Mesenchymal stem cell (in vitro differentiated cells and primary cell): ENCODE measurements at regions not wholly inside any gene's neighbourhood (a gene's known extent, or its start where the extent isn't known, plus 50 kb on each side); places are given as distances from the start of the nearest gene placed in this dataset.

ENCODE experiments used
- DNase-seq: peaks from one replicate; pipeline ENCODE4 v3.0.0-alpha.2; 2013
- H2AFZ ChIP-seq: one replicate; pipeline ENCODE4 v1.6.1; 2013; ENCODE audit warnings: low read depth, mild to moderate bottlenecking, control low read depth, inconsistent platforms, low read length, moderate library complexity
- H2AK5ac ChIP-seq: 2 replicates; pipeline ENCODE4 v1.6.1; 2013; ENCODE audit warnings: low read length, moderate library complexity, mild to moderate bottlenecking, inconsistent platforms; ENCODE audit not compliant: severe bottlenecking
- H2BK120ac ChIP-seq: one replicate; pipeline ENCODE4 v1.6.1; 2013; ENCODE audit warnings: low read depth, mild to moderate bottlenecking, inconsistent platforms, low read length, moderate library complexity
- H2BK12ac ChIP-seq, 2 experiments: one replicate each; pipeline ENCODE4 v1.6.1; 2013; ENCODE audit warnings: inconsistent platforms in 2 of 2, low read length in 2 of 2, mild to moderate bottlenecking in 2 of 2, moderate library complexity in 2 of 2, control low read depth in 1 of 2
- H2BK15ac ChIP-seq: one replicate; pipeline ENCODE4 v1.6.1; 2013; ENCODE audit warnings: mild to moderate bottlenecking, low read depth, inconsistent platforms; ENCODE audit not compliant: poor library complexity, severe bottlenecking
- H2BK5ac ChIP-seq: 2 replicates; pipeline ENCODE4 v1.6.1; 2013; ENCODE audit warnings: low read depth, mild to moderate bottlenecking, low read length, control low read depth, inconsistent platforms; ENCODE audit not compliant: poor library complexity, severe bottlenecking
- H3K14ac ChIP-seq, 2 experiments: one replicate each; pipeline ENCODE4 v1.6.1; 2013; ENCODE audit warnings: inconsistent platforms in 2 of 2, low read length in 2 of 2, control low read depth in 1 of 2, mild to moderate bottlenecking in 1 of 2, moderate library complexity in 1 of 2
- H3K18ac ChIP-seq, 2 experiments: one replicate each; pipeline ENCODE4 v1.6.1; 2013; ENCODE audit warnings: inconsistent platforms in 2 of 2, low read length in 2 of 2, control low read depth in 1 of 2, low read depth in 1 of 2, mild to moderate bottlenecking in 1 of 2
- H3K23ac ChIP-seq, 2 experiments: one replicate each; pipeline ENCODE4 v1.6.1; 2013; ENCODE audit warnings: inconsistent platforms in 2 of 2, low read length in 2 of 2, mild to moderate bottlenecking in 2 of 2, moderate library complexity in 2 of 2, control low read depth in 1 of 2
- H3K27ac ChIP-seq: 2 replicates; pipeline ENCODE4 v1.5.1; 2013; ENCODE audit warnings: mild to moderate bottlenecking, moderate library complexity, low read length, control low read depth, inconsistent platforms; ENCODE audit not compliant: poor library complexity, severe bottlenecking
- H3K27me3 ChIP-seq, 2 experiments: 2 replicates each; pipeline versions ENCODE4 v1.6.1 to v1.7.0; 2013; ENCODE audit warnings: low read length in 2 of 2, mild to moderate bottlenecking in 2 of 2, moderate library complexity in 2 of 2, control low read depth in 1 of 2, inconsistent platforms in 1 of 2; ENCODE audit not compliant: control insufficient read depth in 1 of 2, insufficient read depth in 1 of 2
- H3K36me3 ChIP-seq, 2 experiments: 2 replicates each; pipeline versions ENCODE4 v1.6.1 to v1.7.0; 2013; ENCODE audit warnings: low read length in 2 of 2, control low read depth in 1 of 2, inconsistent platforms in 1 of 2, low read depth in 1 of 2, mild to moderate bottlenecking in 1 of 2; ENCODE audit not compliant: insufficient read depth in 2 of 2, control insufficient read depth in 1 of 2
- H3K4ac ChIP-seq, 2 experiments: one replicate each; pipeline ENCODE4 v1.6.1; 2013; ENCODE audit warnings: inconsistent platforms in 2 of 2, low read length in 2 of 2, mild to moderate bottlenecking in 2 of 2, moderate library complexity in 2 of 2, control low read depth in 1 of 2, low read depth in 1 of 2
- H3K4me1 ChIP-seq: 2 replicates; pipeline ENCODE4 v1.6.1; 2013; ENCODE audit warnings: low read depth, low read length, control low read depth; ENCODE audit not compliant: control insufficient read depth, insufficient read depth
- H3K4me2 ChIP-seq: 2 replicates; pipeline ENCODE4 v1.6.1; 2013; ENCODE audit warnings: low read length, mild to moderate bottlenecking, inconsistent platforms; ENCODE audit not compliant: poor library complexity, severe bottlenecking
- H3K4me3 ChIP-seq, 2 experiments: 2 replicates each; pipeline versions ENCODE4 v1.5.1 to v1.7.0; 2013; ENCODE audit warnings: low read length in 2 of 2, mild to moderate bottlenecking in 2 of 2, control low read depth in 1 of 2, low read depth in 1 of 2; ENCODE audit not compliant: insufficient read depth in 1 of 2
- H3K79me1 ChIP-seq: replicated peaks from 2 replicates; pipeline ENCODE4 v1.6.1; 2013; ENCODE audit warnings: mild to moderate bottlenecking, control low read depth, low read length, inconsistent platforms; ENCODE audit not compliant: poor library complexity, severe bottlenecking
- H3K9ac ChIP-seq: 2 replicates; pipeline ENCODE4 v1.7.0; 2013; ENCODE audit warnings: mild to moderate bottlenecking, low read length, moderate library complexity
- H3K9me3 ChIP-seq: 2 replicates; pipeline ENCODE4 v1.7.0; 2013; ENCODE audit warnings: mild to moderate bottlenecking, low read length; ENCODE audit not compliant: control insufficient read depth
- H4K8ac ChIP-seq: one replicate; pipeline ENCODE4 v1.6.1; 2013; ENCODE audit warnings: inconsistent platforms, mild to moderate bottlenecking, low read length, moderate library complexity
- H4K91ac ChIP-seq: one replicate; pipeline ENCODE4 v1.6.1; 2013; ENCODE audit warnings: mild to moderate bottlenecking, low read length, inconsistent platforms
- WGBS: methylation state at CpG from one replicate; pipeline ENCODE4 v1.1.7; 2013; ENCODE audit warnings: mixed read lengths; 5-methylcytosine and 5-hydroxymethylcytosine counted together

GRCh38 chr22:49427941-49428340 lies 399.7 kb downstream of the BRD1 start:
- DNase-seq, result no peak
- H3K27ac ChIP-seq, result no peak overlapping the region
- H3K36me3 ChIP-seq, result no peaks in the 10 kb centered on the region
- H3K4ac ChIP-seq, result no peak overlapping the region
- H2BK12ac ChIP-seq, result no peak overlapping the region
- WGBS, result 93% methylated on average over 6 of the region's 8 CpGs
- no peaks in the 10 kb centered on the region for H3K27me3 ChIP-seq
- H3K79me1 ChIP-seq, result no peaks in the 10 kb centered on the region
- no peak overlapping the region for H3K4me2 ChIP-seq
- no peak overlapping the region for H3K14ac ChIP-seq
- H2BK15ac ChIP-seq, result no peak overlapping the region
- H3K4me1 ChIP-seq, result no peaks in the 10 kb centered on the region
- no peak overlapping the region for H4K8ac ChIP-seq
- no peak overlapping the region for H2AFZ ChIP-seq
- no peak overlapping the region for H4K91ac ChIP-seq
- no peak overlapping the region for H3K9ac ChIP-seq
- no peak overlapping the region for H3K4me3 ChIP-seq
- H3K18ac ChIP-seq, result no peak overlapping the region
- no peak overlapping the region for H2BK5ac ChIP-seq
- H3K9me3 ChIP-seq, result no peaks in the 10 kb centered on the region
- H2BK120ac ChIP-seq, result no peak overlapping the region
- no peak overlapping the region for H2AK5ac ChIP-seq
- H3K23ac ChIP-seq, result no peak overlapping the region

GRCh38 chr22:49427341-49427740 lies 400.3 kb downstream of the BRD1 start:
- Histone ChIP-seq H2BK120ac (no peak overlapping the region), H2BK12ac (no peak overlapping the region), H3K4me1 (no peaks in the 10 kb centered on the region), H3K4me3 (no peak overlapping the region), H3K23ac (no peak overlapping the region), H3K36me3 (no peaks in the 10 kb centered on the region), H3K27ac (no peak overlapping the region), H3K4ac (no peak overlapping the region), H3K18ac (no peak overlapping the region), H3K27me3 (no peaks in the 10 kb centered on the region), H2AK5ac (no peak overlapping the region), H2BK15ac (no peak overlapping the region), H4K91ac (no peak overlapping the region), H3K9ac (no peak overlapping the region), H2BK5ac (no peak overlapping the region), H2AFZ (no peak overlapping the region), H3K14ac (no peak overlapping the region), H3K79me1 (no peaks in the 10 kb centered on the region), H4K8ac (no peak overlapping the region), H3K9me3 (peaks cover 4% of the 10 kb centered on the region), H3K4me2 (no peak overlapping the region)
- 71% methylated on average over 5 of the region's 5 CpGs for WGBS
- DNase-seq, result no peak

DNA sequence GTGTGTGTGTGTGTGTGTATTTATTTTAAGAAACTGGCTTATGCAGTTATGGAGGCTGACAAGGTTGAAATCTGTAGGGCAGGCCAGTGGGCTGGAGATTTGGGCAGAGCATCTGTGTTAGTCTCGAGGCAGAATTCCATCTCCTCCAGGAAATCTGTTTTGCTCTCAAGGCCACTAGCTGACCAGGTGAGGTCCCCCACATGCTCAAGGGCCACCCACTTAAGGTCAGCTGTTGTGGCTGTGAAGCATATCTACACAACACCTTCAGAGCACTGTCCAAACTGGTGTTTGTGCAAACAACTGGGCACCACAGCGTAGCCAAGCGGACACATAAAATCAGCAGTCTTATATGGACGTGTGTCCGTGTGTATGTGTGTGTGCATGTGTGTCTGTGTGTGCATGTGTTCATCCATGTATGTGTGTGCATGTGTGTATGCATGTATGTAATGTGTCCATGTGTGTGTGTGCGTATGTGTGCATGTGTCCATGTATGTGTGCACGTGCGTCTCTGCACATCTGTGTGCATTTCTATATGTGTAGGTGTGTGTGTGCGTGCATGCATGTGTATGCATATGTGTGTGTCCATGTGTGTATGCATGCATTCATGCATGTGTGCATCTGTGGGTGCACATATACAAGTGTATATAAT lies 400.9 kb downstream of the BRD1 start:
- Histone ChIP-seq H4K91ac (no peak overlapping the region), H2AK5ac (no peak overlapping the region), H2BK15ac (no peak overlapping the region), H2BK5ac (no peak overlapping the region), H3K9ac (no peak overlapping the region), H2AFZ (no peak overlapping the region), H3K23ac (no peak overlapping the region), H3K79me1 (no peaks in the 10 kb centered on the region), H2BK12ac (no peak overlapping the region), H3K4me3 (no peak overlapping the region), H3K27me3 (no peaks in the 10 kb centered on the region), H3K14ac (no peak overlapping the region), H3K9me3 (peaks cover 4% of the 10 kb centered on the region), H3K18ac (no peak overlapping the region), H3K4me1 (no peaks in the 10 kb centered on the region), H2BK120ac (no peak overlapping the region), H3K4ac (no peak overlapping the region), H3K4me2 (no peak overlapping the region), H4K8ac (no peak overlapping the region), H3K36me3 (no peaks in the 10 kb centered on the region), H3K27ac (no peak overlapping the region)
- WGBS, result 85% methylated on average over 9 of the region's 9 CpGs
- DNase-seq, result no peak

GRCh38 chr22:49426098-49426497 lies 401.6 kb downstream of the BRD1 start:
- no peak overlapping the region for H3K4me3 ChIP-seq
- H2BK15ac ChIP-seq, result no peak overlapping the region
- H3K36me3 ChIP-seq, result no peaks in the 10 kb centered on the region
- H3K4ac ChIP-seq, result no peak overlapping the region
- DNase-seq, result no peak
- H3K27ac ChIP-seq, result no peak overlapping the region
- no peak overlapping the region for H2AFZ ChIP-seq
- H3K9me3 ChIP-seq, result peaks cover 7% of the 10 kb centered on the region
- no peak overlapping the region for H4K8ac ChIP-seq
- H3K4me1 ChIP-seq, result no peaks in the 10 kb centered on the region
- H3K18ac ChIP-seq, result no peak overlapping the region
- H2BK5ac ChIP-seq, result no peak overlapping the region
- no peak overlapping the region for H2BK12ac ChIP-seq
- H3K27me3 ChIP-seq, result no peaks in the 10 kb centered on the region
- no peak overlapping the region for H3K14ac ChIP-seq
- no peak overlapping the region for H3K4me2 ChIP-seq
- no peaks in the 10 kb centered on the region for H3K79me1 ChIP-seq
- H2AK5ac ChIP-seq, result no peak overlapping the region
- no peak overlapping the region for H4K91ac ChIP-seq
- H2BK120ac ChIP-seq, result no peak overlapping the region
- WGBS, result 82% methylated on average over 7 of the region's 7 CpGs
- H3K9ac ChIP-seq, result no peak overlapping the region
- no peak overlapping the region for H3K23ac ChIP-seq
